Stomach (tissue), 4 donors: ENCODE measurements at regions not wholly inside any gene's neighbourhood (a gene's known extent, or its start where the extent isn't known, plus 50 kb on each side); places are given as distances from the start of the nearest gene placed in this dataset.

Experiments used
- EP300 ChIP-seq: sonication (generic); formaldehyde crosslinking; IDR thresholded peaks from one replicate; pipeline ENCODE4 v1.6.1; 2017; ENCODE audit warnings: antibody characterized with exemption
- TF ChIP-seq, protein P1 (sequence below), 7 experiments: fragments of 450-650 bp in 4 of 7; fragments of 200-600 bp in 3 of 7; sonication (generic) in 3 of 7; IDR thresholded peaks; one replicate each; pipeline ENCODE4 v1.5.1; 2016 to 2019; ENCODE audit warnings: antibody characterized with exemption in 7 of 7, control low read depth in 2 of 7, mild to moderate bottlenecking in 1 of 7

DNA sequence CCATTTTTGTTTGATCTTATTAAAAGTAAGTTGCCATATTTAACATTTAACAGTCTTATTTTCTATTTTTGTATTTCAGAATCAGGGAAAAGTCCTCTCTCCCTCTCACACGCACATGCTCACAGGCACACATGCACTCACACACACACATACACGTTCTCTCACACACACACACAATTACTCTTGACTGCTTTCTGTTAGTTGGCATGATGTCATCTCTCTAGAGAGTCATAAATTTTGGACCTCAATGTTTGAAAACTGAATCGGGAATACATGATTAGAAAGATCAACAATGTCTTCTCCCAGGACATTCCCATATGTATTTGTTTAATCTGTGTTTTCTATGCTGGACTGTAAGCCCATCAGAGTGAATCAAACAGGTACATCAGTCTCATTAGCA lies 165.7 kb upstream of the AHR start:
- TF ChIP-seq, protein P1, sequence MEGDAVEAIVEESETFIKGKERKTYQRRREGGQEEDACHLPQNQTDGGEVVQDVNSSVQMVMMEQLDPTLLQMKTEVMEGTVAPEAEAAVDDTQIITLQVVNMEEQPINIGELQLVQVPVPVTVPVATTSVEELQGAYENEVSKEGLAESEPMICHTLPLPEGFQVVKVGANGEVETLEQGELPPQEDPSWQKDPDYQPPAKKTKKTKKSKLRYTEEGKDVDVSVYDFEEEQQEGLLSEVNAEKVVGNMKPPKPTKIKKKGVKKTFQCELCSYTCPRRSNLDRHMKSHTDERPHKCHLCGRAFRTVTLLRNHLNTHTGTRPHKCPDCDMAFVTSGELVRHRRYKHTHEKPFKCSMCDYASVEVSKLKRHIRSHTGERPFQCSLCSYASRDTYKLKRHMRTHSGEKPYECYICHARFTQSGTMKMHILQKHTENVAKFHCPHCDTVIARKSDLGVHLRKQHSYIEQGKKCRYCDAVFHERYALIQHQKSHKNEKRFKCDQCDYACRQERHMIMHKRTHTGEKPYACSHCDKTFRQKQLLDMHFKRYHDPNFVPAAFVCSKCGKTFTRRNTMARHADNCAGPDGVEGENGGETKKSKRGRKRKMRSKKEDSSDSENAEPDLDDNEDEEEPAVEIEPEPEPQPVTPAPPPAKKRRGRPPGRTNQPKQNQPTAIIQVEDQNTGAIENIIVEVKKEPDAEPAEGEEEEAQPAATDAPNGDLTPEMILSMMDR (IDR thresholded peaks at IDR 0.05), result no peak
- no peak for TF ChIP-seq EP300
